ENCODE measurements at regions not wholly inside any gene's neighbourhood (a gene's known extent, or its start where the extent isn't known, plus 50 kb on each side); places are given as distances from the start of the nearest gene placed in this dataset.

GRCh38 chr15:46120713-46121112 is 485.9 kb downstream of the SQOR start:
- no peak for DNase-seq

DNA sequence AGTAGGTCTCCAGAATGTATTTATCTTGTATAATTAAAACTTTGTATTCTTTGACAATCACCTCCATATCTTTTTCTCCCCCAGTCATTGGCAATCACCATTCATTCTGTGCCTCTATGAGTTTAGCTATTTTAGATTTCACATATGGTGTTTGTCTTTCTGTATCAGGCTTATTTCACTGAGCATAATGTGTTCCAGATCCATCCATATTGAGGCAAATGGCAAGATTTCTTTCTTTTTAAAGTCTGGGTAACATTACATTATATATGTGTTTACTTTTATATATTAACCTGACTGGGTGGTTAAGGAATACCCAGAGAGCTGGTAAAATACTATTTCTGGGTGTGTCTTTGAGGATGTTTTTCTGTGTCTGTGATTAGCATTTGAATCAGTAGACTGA is 486.6 kb downstream of the SQOR start:
- DNase-seq: no peak

DNA sequence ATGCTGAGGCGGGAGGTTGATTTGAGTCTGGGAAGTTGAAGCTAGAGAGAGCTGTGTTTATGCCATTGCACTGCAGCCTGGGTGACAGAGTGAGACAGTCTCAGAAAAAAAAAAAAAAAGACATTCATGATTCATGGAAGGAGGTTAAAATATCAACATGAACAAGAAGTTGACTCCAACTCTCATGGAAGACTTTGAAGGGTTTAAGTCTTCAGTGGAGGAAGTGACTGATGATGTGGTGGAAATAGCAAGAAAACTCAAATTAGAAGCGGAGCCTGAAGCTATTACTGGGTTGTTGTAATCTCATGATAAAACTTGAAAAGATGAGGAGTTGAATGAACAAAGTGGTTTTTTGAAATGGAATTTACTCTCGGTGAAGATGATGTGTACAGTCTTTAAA is 491.8 kb downstream of the SQOR start:
- no peak for DNase-seq

DNA sequence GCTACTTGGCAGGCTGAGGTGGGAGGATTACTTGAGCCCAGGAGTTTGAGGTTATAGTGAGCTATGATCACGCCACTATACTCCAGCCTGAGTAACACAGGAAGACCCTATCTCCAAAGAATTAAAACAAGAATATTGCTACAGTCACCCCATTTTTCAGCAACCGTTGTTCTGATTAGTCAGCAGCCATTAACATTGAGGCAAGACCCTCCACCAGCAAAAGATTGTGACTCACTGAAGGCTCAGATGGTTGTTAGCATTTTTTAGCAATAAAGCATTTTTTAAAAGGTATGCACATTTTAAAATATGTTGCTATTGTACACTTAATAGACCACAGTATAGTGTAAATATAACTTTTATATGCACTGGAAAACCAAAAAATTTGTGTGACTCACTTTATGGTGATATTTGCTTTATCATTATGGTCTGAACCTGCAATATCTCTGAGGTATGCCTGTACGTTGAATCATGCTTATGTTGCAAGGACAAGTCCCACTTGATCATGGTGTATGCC is 492.6 kb downstream of the SQOR start:
- no peak for DNase-seq

- no peak for DNase-seq
These were observed 494.3 kb downstream of the SQOR start for GRCh38 chr15:46129145-46129544.

GRCh38 chr15:46131876-46132275 is 497.0 kb downstream of the SQOR start:
- no peak for DNase-seq

DNA sequence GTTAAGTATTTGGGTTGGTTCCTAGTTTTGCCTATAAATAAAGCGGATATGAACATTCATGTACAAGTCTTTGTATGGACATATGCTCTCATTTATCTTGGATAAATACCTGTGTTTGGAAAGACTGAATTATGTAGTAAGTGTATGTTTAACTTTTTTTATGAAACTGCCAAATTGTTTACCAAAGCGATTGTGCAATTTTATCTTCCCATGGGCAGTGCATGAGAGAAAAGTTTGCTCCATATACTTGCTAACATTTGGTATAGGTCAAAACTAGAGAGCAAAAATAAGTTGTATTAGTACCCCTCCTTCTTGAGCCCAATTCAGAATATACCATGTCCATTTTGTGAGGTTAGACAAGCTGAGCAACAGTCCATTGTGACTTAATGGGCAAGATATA is 502.6 kb downstream of the SQOR start:
- DNase-seq: no peak

- DNase-seq: no peak
These were observed 511.2 kb downstream of the SQOR start for GRCh38 chr15:46146002-46146401.

DNA sequence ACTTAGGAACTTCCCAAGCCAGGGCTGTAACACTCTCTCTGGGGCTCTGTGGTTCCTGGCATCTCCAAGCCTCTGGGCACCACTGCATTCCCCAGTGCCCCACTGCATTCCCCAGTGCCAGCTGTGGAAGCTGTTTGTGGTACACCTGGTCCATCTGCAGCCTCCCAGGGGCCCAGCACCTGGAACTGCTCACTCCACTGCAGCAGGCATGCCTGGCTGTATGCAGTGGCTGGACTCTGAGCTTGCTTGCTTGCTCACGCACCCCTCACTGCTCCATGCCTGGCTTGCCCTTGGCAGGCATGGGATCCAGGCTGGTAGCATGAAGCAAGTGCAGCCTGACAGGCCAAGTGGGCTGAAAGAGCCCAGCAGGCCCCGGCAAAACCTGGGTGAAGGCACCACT is 512.1 kb downstream of the SQOR start:
- no peak for DNase-seq

DNA sequence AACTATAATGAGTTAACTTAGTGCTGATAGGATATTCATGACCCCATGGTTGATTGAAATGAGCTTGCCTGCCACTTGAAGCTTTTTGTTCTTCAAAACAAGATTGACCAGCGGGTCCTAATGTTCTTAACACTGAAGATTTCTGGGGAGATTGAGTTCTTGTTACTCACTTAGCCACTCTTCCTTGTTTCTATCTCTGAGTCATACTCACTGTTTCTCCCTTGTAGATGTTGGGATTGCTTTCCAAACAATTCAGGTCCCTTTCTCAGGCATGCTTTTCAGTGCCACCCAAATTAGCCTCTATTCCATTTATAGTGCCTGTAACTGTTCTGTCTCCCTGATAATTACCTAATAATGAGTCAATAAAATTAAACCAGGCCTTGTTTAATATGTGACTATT is 517.0 kb downstream of the SQOR start:
- DNase-seq: no peak

- no peak for DNase-seq
These were observed 531.9 kb downstream of the SQOR start for GRCh38 chr15:46166750-46167149.

DNA sequence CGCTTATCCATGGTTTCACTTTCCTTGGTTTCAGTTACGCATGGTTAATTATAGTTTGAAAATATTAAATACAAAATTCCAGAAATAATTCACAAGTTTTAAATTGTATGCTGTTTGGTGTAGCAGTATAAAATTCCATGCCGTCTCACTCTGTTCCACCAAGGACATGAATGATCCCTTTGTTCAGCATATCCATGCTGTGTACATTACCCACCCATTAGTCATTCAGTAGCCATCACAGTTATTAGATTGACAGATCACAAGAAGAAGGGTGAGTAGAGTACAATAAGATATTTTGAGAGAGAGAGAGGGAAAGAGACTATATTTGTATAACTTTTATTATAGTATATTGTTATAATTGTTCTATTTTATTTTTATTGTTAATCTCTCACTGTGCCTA is 535.5 kb downstream of the SQOR start:
- DNase-seq: no peak

- DNase-seq: no peak
These were observed 539.3 kb downstream of the SQOR start for GRCh38 chr15:46174122-46174521.

DNA sequence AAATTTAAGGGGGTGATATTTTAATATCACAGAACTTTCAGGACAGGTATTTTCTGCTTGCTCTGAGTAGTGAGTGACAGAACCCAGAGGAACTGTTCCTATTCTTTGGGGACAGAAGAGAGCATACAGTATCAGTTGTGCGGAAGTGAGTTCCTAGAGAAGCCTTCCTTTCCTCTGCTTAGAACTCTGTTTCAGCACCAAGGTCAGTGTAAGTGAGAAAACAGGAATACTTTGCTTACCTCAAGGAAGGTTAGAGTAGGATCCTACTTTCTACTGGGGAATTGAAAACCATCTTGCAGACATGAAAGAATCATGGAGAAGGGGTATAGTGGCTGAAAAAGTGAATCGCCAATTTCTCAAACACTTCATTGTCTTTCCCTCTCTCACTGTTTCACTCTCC is 542.4 kb downstream of the SQOR start:
- DNase-seq: no peak

GRCh38 chr15:46178138-46178537 is 543.3 kb downstream of the SQOR start:
- DNase-seq: no peak

DNA sequence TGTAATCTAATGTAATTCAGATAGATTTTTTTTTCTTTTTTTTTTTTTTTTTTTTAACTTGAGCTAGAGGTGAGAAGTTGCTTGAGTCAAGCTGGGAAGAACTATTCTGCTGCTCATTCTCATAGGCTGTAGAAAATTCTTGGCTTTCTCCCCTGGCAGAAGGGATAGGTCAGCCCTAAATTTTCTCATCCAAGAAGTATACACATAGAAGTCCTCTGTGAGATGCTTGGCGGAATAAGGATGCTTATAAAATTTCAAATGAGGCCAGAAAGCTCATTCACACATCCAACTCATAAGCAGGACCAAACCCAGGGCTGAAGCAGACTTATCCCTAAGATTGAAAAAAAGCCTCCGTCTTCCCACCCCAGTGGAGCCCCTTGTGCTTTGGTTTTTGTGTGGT is 572.5 kb downstream of the SQOR start:
- DNase-seq: no peak

- no peak for DNase-seq
These were observed 578.7 kb downstream of the SQOR start for GRCh38 chr15:46213551-46213950.

DNA sequence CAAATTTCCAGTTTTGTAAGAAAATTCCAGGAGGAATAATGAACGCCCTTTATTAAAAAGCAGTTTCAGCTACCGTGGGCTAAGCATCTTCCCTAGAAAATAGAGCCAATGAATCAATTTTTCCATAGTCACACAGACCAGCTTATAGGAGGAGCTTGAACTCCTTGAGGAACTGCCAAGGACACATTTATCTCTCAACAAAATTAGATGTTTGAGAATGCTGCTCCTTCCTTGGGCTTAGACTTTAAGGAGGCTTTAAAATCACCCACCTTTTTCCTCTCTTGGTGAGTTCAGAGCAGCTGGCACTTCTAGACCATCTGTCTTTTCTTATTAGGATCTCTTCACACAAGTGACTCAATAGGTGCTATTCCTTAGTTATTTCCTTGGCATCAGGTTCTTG is 588.0 kb downstream of the SQOR start:
- DNase-seq: no peak

GRCh38 chr15:46229263-46229662 is 594.4 kb downstream of the SQOR start:
- no peak for DNase-seq

DNA sequence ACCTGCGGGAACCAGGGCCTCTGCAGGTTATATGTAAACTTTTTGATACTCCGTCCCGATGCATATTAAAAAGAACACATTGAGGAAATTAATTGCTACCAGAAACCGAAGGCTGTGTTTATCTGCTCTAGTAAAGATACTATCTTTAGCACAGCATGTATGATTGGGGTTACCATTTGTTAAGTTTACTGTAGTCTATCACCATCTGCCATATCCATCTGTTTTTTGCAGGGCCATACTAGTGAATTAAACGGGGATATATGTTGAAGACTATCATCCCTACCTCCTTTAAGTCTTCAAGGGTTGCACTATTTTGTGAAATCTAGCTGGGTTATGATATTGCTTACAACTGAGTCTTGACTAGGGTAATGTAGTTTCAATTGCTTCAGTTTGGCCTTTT is 597.0 kb downstream of the SQOR start:
- no peak for DNase-seq

- no peak for DNase-seq
These were observed 597.6 kb downstream of the SQOR start for GRCh38 chr15:46232471-46232870.

GRCh38 chr15:46242935-46243334 is 608.1 kb downstream of the SQOR start:
- no peak for DNase-seq

- DNase-seq: peak; percentile 20
These were observed 617.1 kb downstream of the SQOR start for GRCh38 chr15:46251903-46252302.

DNA sequence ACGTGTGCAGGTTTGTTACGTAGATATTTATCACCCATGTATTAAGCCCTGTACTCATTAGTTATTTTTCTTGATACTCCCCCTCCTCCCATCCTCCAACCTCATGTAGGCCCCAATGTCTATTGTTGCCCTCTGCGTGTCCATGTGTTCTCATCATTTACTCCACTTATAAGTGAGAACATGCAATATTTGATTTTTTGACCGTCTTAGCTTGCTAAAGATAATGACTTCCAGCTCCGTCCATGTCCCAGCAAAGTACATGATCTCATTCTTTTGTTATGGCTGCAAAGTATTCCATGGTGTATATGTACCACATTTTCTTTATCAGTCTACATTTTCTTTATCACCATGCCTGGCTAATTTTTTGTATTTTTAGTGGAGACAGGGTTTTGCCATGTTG is 623.2 kb downstream of the SQOR start:
- no peak for DNase-seq

GRCh38 chr15:46260937-46261336 is 626.1 kb downstream of the SQOR start:
- DNase-seq: no peak

Measured in NCI-H345 (cell line).